ENCODE measurements at regions not wholly inside any gene's neighbourhood (a gene's known extent, or its start where the extent isn't known, plus 50 kb on each side); places are given as distances from the start of the nearest gene placed in this dataset.
"Not testable (repeated sequence)": the region's sequence is repeated elsewhere in the genome, so short reads cannot be mapped to it uniquely, and the experiment has no call there.

DNA sequence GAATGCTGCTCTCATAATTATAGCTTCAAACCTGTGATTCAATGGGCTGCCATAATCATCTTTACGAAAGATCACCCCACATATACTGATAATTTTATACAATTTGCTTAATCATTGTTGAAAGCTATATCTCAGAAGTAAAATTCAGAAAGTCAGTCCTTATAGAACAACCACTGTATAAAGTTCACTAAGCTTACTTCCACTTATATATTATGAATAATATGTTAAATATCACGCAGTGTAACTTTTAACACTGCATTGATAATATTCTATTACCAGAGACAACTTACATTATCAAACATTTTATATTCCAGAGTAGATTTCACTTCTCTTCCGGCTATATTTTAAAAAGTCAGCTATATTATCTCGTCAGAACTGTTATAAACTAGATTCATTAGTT lies 550.1 kb upstream of the PCDH20 start:
- DNase-seq = no peak

DNA sequence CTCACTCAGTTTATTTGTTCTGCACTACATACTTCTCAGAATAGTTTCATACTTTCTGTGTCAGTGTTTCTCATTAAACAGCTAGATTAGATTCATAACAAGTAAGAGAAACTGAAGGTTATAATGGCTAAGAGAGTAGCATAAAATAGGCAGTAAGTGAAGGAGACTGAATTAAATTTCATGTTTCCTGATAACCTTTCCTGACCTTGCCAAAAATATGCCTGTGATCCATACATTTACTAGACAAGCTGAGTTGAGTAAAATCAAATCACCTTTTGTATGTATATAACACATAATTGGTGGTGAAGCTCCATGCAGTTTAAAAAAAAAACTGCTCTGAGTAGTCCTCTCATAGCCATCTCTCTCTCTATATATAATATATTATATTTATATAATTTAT lies 545.3 kb upstream of the PCDH20 start:
- no peak for DNase-seq

DNA sequence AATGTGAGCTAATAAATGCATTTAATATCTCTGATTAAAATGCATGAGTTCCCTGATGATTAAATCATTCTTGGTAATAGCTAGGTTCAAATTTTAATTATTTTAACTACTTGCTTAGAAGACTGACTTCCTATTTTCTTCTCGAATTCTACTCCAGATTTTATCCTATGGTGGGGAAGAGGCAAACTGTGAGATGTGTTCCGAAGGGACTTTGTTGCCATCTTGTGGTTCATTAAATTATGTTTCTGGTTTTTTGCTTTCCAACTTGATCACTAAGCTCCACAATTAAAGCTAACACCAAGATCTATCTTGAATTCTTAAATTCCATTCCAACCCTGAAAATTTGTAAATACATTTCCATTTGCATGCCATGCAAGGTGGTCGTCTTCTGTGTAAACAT lies 538.4 kb upstream of the PCDH20 start:
- DNase-seq = no peak

DNA sequence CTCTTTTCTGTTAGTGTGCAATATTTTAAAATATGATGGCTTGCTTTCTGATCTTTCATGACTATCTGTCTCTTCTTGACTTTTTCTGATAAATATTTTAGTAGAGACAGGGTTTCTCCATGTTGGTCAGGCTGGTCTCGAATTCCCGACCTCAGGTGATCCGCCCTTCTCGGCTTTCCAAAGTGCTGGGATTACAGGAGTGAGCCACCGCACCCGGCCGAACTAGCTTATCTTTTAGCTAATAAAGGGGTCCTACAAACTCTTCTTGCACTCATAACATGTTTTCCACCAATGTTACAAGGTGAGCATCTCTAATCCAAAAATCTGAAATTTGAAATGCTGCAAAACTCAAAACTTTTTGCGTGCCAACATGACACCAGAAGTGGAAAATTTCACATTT lies 535.2 kb upstream of the PCDH20 start:
- no peak for DNase-seq

DNA sequence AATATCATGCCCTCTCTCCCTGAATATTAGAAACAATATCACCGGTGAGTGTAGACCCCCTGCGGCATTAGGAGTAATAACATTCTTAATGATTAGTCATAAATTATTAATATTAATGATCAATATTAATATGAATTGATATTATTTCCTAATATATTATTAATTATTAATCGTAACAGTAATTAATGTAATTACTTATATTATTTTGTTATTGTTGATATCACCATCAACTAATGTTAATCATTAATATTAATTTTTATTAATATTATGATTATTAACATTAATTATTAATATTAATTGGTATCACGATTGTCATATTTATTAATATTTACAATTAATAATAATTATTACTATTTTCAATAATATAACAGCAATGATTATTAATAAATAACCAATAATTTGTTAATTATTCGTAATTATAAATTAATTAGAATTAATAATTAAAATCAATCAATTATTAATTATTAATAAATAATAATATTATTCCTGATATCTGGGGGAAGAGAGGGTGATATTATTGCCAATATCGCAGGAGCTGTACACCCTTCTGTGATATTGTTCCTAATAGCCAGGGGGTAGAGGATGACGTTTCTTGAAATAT lies 528.8 kb upstream of the PCDH20 start:
- no peak for DNase-seq

DNA sequence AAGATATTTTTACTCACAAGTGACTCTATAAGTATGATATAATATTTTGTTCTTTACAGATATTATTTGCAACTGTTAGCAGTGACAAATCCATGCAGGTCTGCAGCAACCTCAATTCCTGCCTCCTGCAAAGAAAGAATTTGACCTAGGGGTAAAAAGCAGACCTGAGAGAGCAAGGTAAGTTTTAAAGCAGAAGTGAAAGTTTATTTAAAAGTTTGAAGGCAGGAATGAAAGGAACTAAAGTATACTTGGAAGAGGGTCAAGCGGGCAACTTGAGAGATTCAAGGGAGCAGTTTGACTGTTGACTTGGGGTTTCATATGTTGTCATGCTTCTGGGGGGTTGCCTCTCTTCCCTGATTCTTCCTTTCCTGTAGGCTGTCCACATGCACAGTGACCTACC lies 520.1 kb upstream of the PCDH20 start:
- no peak for DNase-seq

DNA sequence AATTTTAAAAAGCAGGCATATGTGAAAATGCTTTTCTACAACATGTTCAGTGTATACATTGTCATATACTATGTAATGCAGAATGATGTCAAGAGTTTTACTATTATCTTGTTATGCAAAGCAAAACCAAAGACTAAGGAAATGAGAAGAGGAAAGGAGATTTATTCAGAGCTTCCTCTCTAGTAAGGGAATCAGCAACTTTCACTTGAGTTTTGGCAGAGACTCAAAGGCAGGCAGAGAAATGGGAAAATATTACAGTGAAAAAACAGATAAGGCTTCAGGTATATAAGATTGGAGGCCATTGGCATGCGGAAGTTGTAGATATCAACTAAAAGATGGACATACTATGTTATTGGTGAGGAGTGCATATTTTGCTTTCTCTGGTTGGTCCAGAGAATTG lies 512.0 kb upstream of the PCDH20 start:
- DNase-seq = no peak

DNA sequence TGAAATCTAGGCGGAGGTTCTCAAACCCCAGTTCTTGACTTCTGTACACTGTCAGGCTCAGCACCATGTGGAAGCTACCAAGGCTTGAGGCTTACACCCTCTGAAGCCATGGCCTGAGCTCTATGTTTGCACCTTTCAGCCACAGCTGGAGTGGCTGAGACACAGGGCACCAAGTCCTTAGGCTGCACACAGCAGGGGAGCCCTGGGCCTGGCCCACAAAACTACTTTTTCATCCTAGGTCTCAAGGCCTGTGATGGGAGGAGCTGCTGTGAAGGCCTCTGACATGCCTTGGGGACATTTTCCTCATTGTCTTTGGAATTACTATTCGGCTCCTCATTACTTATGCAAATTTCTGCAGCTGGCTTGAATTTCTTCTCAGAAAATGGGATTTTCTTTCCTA lies 503.2 kb upstream of the PCDH20 start:
- no peak for DNase-seq

DNA sequence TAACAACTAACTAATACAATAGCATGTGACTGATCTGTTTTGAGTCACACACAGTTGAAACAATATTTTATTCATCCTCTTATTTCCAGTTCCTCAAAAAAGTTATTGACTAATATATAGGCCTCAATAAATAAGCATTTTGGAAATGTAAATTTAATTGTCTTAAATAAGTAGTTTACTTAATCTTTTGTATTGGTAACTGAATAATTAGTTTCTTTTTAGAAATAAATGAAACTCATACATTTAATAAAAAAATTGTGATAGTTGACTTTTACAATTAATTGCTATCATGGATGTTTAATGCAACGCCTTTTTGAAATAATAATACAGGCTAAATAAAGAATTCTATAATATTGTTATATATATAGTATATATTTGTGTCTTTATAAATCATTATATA lies 500.8 kb upstream of the PCDH20 start:
- no peak for DNase-seq

DNA sequence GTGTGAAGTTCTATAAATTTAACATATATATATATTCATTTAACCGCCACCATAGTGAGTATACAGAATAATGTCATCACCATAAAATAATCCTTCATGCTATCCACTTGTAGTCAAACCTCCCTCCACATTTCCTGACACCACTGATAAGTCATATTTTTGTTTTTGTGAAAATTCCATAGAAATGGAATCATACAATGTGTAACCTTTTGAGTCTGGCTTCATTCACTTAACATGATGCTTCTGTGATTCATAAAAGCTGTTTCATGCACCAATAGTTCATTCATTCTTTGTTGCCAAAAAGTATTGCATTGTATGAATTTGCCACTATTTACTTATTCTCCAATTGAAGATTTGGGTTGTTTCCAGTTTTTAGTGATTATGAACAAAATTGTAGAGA lies 497.5 kb upstream of the PCDH20 start:
- no peak for DNase-seq

DNA sequence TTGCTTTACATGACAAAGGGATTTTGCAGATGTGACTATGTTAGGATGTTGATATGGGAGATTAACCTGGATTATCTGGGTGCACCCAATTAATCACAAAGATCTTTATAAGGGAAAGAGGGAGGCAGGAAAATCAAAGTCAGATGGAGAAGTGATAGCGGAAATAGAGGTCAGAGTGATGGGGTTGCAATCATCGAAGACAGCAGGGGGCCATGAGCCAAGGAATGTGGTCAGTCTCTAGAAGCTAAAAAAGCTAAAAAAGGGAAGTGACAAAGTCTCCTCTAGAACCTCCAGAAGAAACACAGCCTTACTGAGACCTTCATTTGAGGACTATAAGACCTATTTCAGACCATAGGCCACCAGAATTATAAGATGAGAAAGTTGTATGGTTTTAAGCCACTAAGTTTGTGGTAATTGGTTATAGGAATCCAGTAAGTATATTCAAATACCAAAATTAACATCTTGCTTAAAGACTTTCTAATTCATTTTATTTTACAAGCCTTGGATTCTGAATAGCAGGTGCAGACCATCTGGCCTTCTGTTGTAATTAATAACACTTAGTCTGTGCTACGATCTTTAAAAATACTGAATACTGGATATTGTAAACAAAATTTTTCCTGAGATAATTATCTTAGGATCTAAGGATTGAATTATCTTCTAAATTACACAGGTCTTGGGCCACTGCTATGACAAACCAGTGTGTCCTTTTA lies 493.4 kb upstream of the PCDH20 start:
- DNase-seq = no peak

DNA sequence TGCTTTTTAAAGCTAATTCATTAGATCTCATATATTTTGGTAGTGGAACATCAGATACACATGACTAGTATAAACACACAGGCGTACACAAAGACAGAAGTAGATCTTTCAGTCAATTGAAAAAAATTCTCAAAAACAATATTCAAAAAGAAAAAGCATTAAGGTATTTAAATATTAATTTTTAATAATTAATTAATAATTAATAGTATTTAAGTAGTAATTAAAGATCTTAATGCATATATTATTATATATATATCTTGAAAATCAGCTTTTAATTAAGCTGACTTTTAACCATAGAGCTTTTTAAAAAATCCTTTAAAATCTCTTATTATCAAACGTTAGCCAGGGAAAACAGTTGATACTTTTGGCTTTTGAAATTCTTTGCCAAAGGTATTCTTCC lies 489.4 kb upstream of the PCDH20 start:
- no peak for DNase-seq

DNA sequence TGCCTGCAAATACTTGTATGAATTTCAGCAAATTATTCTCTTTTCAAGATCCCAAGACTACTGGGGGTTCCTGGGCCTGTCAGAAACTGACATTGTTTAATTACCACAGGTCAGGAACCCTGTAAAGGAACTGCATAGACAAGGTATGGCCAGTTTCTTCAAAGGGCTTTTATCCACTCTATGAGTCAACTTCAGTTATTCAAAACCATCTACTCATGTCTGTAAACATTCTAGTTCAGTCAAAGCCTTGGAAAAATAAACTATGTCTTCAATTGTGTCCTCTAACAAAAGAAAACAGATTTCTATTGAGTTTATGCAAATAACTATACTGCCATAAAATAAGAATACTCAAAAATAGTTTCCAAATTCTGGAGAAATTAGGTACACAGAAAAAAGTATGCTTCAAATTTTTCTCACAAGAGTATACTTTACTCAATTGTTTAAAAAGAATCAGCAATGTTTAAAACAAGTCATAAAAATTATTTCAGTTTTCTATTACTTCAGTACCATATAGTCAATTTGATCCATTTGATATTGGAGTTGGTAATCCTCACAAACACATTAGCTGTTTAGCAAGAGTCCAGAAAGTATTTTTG lies 486.4 kb upstream of the PCDH20 start:
- DNase-seq = no peak

DNA sequence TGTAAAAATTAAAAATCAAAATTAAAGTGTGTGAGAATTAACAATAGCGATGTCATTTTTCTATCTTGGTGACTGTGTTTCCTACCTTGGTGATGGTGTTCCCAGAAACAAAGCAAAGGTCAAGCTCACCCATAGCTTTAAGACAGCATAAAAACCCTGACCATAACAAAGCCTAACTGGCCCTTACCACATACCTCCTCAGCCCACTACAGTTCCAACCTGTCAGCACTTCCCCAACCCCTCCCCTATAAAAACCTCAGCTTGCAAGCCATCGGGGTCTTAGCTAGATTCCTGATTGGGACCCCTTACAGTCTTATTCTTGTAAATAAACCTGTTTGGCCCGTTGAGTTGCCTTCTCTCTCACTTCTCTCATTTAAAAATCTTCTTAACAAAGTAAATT lies 484.4 kb upstream of the PCDH20 start:
- no peak for DNase-seq

DNA sequence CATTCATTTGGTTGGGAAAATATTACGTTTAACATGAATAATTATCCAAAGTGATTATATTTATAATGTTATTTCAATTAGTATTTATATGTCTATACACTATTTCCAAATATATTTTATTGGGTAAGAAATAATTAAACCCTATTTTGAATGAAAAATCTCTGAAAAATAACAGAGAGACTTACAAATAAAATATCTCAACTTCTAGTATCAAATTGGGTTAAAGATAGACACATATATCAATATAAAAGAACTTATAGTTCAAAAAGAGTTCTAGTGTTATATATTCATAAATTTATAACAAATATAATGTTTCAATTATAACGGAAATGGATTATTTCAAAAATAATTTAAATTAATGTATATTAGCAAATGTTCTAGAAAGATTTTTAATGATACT lies 482.6 kb upstream of the PCDH20 start:
- no peak for DNase-seq

DNA sequence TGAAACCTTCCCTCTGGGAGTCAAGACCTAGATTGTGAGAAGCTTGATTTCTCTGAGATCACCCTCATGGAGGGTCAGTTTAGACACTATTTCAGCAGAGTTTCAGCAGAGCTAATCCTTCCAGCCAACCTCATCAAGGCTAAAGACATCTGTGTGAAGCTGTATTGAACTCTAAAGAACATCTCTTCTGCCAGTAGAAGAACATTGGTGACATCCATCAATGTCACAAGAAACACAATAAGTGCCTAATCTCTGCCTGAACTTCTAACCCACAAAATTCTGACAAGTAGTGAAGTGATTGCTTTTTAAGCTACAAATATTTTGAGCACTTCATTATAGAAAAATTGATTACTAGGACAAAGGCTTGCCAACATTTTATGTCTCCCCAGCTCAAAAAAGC lies 475.8 kb upstream of the PCDH20 start:
- DNase-seq = no peak

DNA sequence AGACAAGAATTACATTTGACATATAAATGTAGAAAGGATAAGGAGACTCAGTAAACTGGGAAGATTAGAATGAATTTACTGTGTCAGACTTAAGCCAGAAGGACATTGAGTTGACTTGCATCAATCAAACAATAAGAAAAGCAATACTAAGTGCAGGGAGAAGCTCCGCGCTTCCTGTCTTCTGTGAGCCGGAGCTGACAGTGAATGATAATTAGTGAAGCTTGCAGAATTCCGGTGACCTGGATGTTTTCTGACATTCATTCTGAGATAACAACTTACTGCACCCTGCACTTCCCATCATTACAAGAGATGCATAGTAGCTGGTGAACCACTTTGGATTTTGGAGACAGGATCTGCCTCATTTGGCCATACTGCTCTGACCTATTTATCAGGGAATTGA lies 469.2 kb upstream of the PCDH20 start:
- no peak for DNase-seq

DNA sequence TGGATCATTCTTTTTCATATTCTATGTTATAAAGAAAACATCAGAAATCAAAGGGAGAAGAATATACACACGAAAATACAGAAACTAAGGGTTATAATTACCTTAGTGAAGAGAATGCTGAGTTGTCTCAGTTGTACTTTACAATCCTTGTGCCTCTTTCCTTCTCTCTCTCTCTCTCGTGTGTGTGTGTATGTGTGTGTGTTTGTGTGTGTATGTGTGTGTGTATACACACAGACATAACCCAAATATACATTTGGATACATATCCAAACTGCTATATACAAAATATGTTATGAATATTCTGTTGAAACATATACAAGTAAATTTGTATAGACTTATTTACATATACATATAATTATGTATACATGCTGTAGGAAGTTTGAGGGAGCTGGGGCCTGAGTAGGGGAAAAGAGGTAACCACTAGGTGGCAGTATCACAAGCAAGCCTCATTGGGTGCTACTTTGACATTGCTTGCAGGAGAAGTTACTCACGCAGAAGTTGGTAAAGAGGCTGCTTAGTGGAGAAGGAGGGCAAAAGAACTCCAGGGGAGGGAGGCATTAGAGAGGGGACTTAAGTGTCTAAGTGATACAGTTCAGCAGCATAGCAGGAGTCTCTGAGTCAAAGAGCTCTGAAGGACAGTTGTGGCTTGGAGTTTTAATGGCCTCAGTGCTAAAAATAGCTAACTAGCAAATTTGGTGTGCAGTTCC lies 465.1 kb upstream of the PCDH20 start:
- no peak for DNase-seq

DNA sequence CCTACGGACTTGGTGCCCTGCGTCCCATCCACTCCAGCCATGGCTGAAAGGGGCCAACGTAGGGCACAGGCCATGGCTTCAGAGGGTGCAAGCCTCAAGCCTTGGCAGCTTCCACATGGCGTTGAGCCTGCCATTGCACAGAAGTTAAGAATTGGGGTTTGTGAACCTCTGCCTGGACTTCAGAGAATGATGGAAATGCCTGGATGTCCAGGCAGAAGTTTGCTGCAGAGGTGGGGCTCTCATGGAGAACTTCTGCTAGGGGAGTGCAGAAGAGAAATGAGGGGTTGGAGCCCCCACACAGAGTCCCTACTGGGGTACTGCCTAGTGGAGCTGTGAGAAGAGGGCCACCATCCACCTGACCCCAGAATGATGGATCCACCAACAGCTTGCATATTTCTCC lies 462.9 kb upstream of the PCDH20 start:
- not testable (repeated sequence) for DNase-seq

DNA sequence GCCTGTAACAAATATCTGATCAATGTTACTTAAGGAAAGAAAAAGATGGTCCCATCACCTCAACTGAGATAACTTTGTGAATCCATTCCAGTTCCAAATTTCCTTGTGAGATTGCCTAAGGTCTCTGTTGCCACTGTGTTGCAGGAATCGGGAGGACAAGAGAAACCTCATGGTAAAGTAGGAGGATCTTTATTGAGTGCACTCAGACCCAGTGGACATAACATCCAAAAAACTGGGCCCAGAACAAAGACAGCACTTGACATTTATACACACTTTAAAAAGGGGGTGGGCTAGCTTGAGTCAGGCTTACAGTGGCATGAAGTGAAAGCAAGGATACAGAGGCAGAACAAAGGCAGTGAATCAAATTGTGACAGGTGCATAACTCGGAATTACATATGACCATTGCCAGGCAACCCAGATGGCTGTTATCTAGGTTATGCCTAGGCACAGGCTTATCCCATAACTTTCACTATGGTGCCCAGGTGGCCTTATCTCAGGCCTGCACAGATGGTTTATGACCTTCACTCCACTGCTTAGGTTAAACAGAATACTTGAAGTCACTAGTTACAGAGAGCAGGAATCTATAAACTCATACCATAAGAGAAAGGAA lies 459.4 kb upstream of the PCDH20 start:
- no peak for DNase-seq

DNA sequence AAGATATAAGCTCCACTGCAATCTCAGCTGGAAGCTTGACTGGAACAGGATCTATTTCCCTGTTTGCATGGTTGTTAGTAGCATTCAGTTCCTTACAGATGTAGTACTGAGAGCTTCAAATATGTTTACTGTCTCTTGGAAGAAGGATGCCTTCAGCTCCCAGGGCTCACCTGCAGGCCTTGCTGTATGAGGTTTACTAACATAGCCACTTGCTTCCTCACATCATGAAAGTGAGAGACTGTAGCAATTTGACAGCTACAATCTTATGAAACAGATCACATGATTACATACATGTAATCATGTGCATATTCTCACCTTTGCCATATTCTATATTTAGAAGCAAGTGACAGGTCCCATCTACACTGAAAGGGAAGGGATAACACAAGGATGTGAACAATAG lies 458.1 kb upstream of the PCDH20 start:
- DNase-seq = no peak

DNA sequence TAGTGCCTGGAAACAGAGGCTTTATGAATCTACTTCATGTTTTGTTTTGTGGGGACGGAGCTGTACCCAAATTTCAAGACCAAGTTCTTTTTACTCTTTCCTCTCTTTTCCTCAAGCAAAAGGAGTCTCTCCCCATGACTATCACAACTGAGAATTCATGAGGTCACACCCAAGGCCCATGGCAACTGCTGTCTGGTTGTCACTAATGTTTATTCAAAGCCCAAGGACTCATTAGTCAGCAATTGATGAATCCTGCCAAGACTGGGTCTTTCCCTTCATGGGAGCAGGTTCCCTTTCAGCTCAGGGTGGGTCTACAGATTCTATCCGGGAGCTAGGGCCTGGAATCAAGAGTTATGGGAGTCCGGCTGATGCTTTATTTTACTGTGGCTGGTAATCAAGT lies 441.5 kb upstream of the PCDH20 start:
- DNase-seq = no peak

DNA sequence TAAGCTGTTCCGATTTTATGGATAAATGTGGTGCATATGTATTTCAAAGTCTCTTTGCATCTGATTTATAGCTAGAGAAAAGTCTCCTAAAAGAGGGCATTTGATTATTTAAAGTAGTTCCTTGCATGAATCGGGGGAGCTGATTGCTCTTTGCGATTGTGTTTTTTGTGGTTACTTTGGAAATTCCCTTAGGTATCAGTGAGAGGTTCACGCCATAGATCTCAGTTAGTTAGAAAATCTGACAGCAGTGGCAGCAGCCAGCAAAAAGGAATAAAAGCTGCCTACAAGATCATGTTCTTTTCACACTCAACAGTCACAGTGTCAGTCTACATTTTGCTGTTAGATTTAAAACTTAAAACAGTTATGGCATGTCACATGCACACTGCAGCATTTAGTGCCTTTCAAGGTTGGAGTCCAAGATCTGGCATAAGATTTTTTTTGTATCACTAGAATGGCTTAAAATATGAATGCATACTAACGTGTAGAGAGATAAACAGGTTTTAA lies 436.5 kb upstream of the PCDH20 start:
- no peak for DNase-seq

DNA sequence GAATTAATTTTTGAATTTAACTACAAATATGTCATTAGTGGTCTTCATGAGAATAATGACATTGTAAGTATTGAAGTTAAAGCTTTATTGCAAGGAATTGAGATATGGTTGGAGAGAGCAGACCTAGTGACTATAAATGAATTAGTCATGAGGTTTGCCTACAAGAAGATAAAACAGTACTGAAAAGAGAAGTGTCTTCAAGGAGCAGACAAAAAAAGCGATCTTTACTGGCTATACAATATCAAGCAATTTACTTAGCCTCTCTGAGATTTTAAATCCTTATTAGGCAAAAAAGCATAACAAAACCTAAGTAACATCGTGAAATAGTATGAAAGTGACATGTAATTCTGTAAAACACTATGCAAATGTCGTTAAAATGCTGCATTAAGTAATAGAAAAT lies 435.1 kb upstream of the PCDH20 start:
- no peak for DNase-seq
